ENCODE measurements at regions not wholly inside any gene's neighbourhood (a gene's known extent, or its start where the extent isn't known, plus 50 kb on each side); places are given as distances from the start of the nearest gene placed in this dataset.

GRCh38 chr19:27887946-27888345, 1325.0 kb downstream of the UQCRFS1 start:
- Histone ChIP-seq H3K4me1 (ENCODE audit: control insufficient read depth, extremely low read depth, insufficient read depth, low read length) (no peaks in the 10 kb centered on the region), H3K36me3 (ENCODE audit: control insufficient read depth in 2 of 2, extremely low read depth in 1 of 2, insufficient read depth in 2 of 2, low read length in 2 of 2) (no peaks in the 10 kb centered on the region), H3K9me3 (replicated peaks; ENCODE audit: control insufficient read depth, insufficient read depth, low read length) (peaks cover 11% of the 10 kb centered on the region), H3K9ac (replicated peaks; ENCODE audit: extremely low read depth, insufficient read depth, low read length) (no peak overlapping the region), H2AFZ (ENCODE audit: low read depth, low read length) (no peak overlapping the region), H4K20me1 (replicated peaks; ENCODE audit: control insufficient read depth, extremely low read depth, insufficient read depth, low read length) (no peaks in the 10 kb centered on the region), H3K27me3 (ENCODE audit: control insufficient read depth in 2 of 2, insufficient read depth in 2 of 2, low read length in 2 of 2) (no peaks in the 10 kb centered on the region), H3K4me3 (replicated peaks in 1 of 3; ENCODE audit: insufficient read depth in 1 of 3, low read depth in 1 of 3, low read length in 3 of 3) (no peak overlapping the region), H3K27ac (ENCODE audit: insufficient read depth, low read depth, low read length) (no peak overlapping the region), H3K9me1 (replicated peaks; ENCODE audit: control insufficient read depth, extremely low read depth, insufficient read depth, low read length) (no peaks in the 10 kb centered on the region), H3K4me2 (ENCODE audit: insufficient read depth, low read length) (no peak overlapping the region), H3K79me2 (ENCODE audit: control insufficient read depth, insufficient read depth, low read length) (no peaks in the 10 kb centered on the region)
- TF ChIP-seq JUN (IDR thresholded peaks at IDR 0.05; ENCODE audit: borderline replicate concordance, insufficient read depth, insufficient read length, low read depth) (no peak), EZH2 (IDR thresholded peaks at IDR 0.05; ENCODE audit: borderline replicate concordance, low read depth, low read length, severe bottlenecking) (no peak), POLR2A (IDR thresholded peaks at IDR 0.05; ENCODE audit: low read depth, low read length) (no peak), FOS (IDR thresholded peaks at IDR 0.05; ENCODE audit: borderline replicate concordance, insufficient read depth, low read length) (no peak), POLR2AphosphoS5 (IDR thresholded peaks at IDR 0.05; ENCODE audit: insufficient read depth, low read depth, low read length) (no peak), MYC (IDR thresholded peaks at IDR 0.05; ENCODE audit: low read depth, low read length) (no peak), GATA2 (IDR thresholded peaks at IDR 0.05; ENCODE audit: insufficient read depth, insufficient read length, low read depth, low read length) (no peak)
- TF ChIP-seq, protein P1, sequence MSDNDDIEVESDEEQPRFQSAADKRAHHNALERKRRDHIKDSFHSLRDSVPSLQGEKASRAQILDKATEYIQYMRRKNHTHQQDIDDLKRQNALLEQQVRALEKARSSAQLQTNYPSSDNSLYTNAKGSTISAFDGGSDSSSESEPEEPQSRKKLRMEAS (IDR thresholded peaks at IDR 0.05; ENCODE audit: insufficient read depth, insufficient read length), result no peak
- TF ChIP-seq, protein P2, sequence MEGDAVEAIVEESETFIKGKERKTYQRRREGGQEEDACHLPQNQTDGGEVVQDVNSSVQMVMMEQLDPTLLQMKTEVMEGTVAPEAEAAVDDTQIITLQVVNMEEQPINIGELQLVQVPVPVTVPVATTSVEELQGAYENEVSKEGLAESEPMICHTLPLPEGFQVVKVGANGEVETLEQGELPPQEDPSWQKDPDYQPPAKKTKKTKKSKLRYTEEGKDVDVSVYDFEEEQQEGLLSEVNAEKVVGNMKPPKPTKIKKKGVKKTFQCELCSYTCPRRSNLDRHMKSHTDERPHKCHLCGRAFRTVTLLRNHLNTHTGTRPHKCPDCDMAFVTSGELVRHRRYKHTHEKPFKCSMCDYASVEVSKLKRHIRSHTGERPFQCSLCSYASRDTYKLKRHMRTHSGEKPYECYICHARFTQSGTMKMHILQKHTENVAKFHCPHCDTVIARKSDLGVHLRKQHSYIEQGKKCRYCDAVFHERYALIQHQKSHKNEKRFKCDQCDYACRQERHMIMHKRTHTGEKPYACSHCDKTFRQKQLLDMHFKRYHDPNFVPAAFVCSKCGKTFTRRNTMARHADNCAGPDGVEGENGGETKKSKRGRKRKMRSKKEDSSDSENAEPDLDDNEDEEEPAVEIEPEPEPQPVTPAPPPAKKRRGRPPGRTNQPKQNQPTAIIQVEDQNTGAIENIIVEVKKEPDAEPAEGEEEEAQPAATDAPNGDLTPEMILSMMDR (IDR thresholded peaks at IDR 0.05; ENCODE audit: extremely low read depth in 1 of 2, insufficient read depth in 1 of 2, low read depth in 1 of 2, low read length in 2 of 2), result no peak
- no TSS peak for BruUV-seq (replicated peaks)
- no peak for FAIRE-seq
- intact Hi-C loops (cut with micrococcal nuclease), result no loop called here
- DNase-seq (ENCODE audit: low read depth, low spot score), result no peak
- ChIA-PET POLR2A (no interaction called here), CTCF (no interaction called here)
- dilution Hi-C loops (cut with MboI; ENCODE audit: extremely low pct_ligation_motif_present, low sequenced_read_pairs), result no loop called here

Measured in endothelial cell of umbilical vein (primary cell).